ENCODE measurements at regions not wholly inside any gene's neighbourhood (a gene's known extent, or its start where the extent isn't known, plus 50 kb on each side); places are given as distances from the start of the nearest gene placed in this dataset.

DNA sequence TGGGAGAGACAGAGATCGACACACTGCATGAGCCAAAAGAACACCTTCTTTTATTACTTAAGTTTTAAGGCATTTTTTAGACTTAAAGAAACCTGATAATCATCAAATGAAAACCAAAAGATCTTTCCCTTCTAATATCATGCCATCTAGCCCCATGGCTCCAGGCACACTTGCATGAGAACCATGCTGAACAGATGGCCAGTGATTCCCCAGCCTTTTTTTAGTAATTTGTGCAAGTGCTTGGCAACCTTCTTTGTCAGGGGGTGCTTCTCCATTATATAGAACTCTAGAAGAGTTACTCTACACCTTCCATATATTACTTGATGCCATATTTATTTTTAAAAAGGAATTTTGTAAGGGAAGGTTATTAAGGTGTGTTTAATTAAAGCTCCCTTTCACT, 182.2 kb upstream of the TEX13C start:
- 100% methylated on average over 1 of the region's 1 CpG; no CpG with 5 or more reads in 1 of the 2 experiments for WGBS, 2 experiments (ENCODE audit: extremely low coverage in 1 of 2, insufficient coverage in 1 of 2, insufficient read length in 1 of 2, insufficient replicate concordance in 2 of 2, low coverage in 1 of 2, low lambda C conversion rate in 2 of 2, missing lambda C conversion rate in 1 of 2)
- CTCF ChIA-PET (ENCODE audit: partially characterized antibody) = no interaction called here

More for the DNA sequence above, 182.2 kb upstream of the TEX13C start:
- Histone ChIP-seq H3K9me3 (ENCODE audit: insufficient read depth in 2 of 2, low read depth in 1 of 2, low read length in 1 of 2) (no peaks in the 10 kb centered on the region), H2BK12ac (ENCODE audit: low read depth, low read length) (no peak overlapping the region), H3K18ac (ENCODE audit: extremely low read depth, low read length) (no peak overlapping the region), H3K27ac (ENCODE audit: low read depth, low read length) (no peak overlapping the region), H2AK5ac (ENCODE audit: low read depth, low read length) (no peak overlapping the region), H3K79me2 (ENCODE audit: control insufficient read depth in 1 of 2, insufficient read depth in 2 of 2, low read length in 2 of 2) (no peaks in the 10 kb centered on the region), H2BK15ac (ENCODE audit: low read length) (no peak overlapping the region), H4K91ac (replicated peaks; ENCODE audit: insufficient read length, low read length) (no peak overlapping the region), H3K56ac (replicated peaks; ENCODE audit: insufficient read length, low read depth, low read length) (no peak overlapping the region), H3K27me3 (replicated peaks in 1 of 4; ENCODE audit: control insufficient read depth in 3 of 4, extremely low read depth in 1 of 4, insufficient read depth in 3 of 4, low read length in 3 of 4) (no peaks in the 10 kb centered on the region), H2AFZ (ENCODE audit: low read length) (no peak overlapping the region), H2BK20ac (ENCODE audit: low read length) (no peak overlapping the region), H4K8ac (ENCODE audit: extremely low read depth, insufficient read depth, low read length) (no peak overlapping the region), H3K79me1 (ENCODE audit: low read depth, low read length) (no peaks in the 10 kb centered on the region), H3K14ac (ENCODE audit: insufficient read length) (no peak overlapping the region), H4K5ac (ENCODE audit: insufficient read length, low read depth, low read length) (no peak overlapping the region), H3K4ac (replicated peaks; ENCODE audit: insufficient read length, low read depth, low read length) (no peak overlapping the region), H2BK120ac (replicated peaks; ENCODE audit: low read depth, low read length) (no peak overlapping the region), H3K23me2 (ENCODE audit: low read depth, low read length) (no peaks in the 10 kb centered on the region), H3K23ac (ENCODE audit: insufficient read length) (no peak overlapping the region), H2BK5ac (ENCODE audit: low read depth, low read length) (no peak overlapping the region), H3K4me3 (ENCODE audit: extremely low read depth in 1 of 4, insufficient read depth in 2 of 4, low read depth in 3 of 4, low read length in 4 of 4) (no peak overlapping the region), H3K36me3 (ENCODE audit: control insufficient read depth in 2 of 4, insufficient read depth in 4 of 4, low read length in 3 of 4) (no peaks in the 10 kb centered on the region), H3K4me2 (ENCODE audit: insufficient read depth in 1 of 2, low read depth in 2 of 2, low read length in 2 of 2) (no peak overlapping the region), H3K9ac (replicated peaks in 1 of 4; ENCODE audit: extremely low read depth in 1 of 4, low read depth in 3 of 4, low read length in 3 of 4) (no peak overlapping the region), H3K4me1 (replicated peaks in 1 of 4; ENCODE audit: control insufficient read depth in 3 of 4, insufficient read depth in 4 of 4, low read length in 3 of 4) (no peaks in the 10 kb centered on the region), H4K20me1 (replicated peaks in 1 of 2; ENCODE audit: control insufficient read depth in 1 of 2, insufficient read depth in 2 of 2, low read length in 2 of 2) (no peaks in the 10 kb centered on the region)
- no peak for FAIRE-seq
- TF ChIP-seq RNF2 (IDR thresholded peaks at IDR 0.05; ENCODE audit: borderline replicate concordance, low read depth, low read length, missing control alignments, poor library complexity, severe bottlenecking) (no peak), YY1 (IDR thresholded peaks at IDR 0.05; ENCODE audit: low read depth, low read length) (no peak), BACH1 (IDR thresholded peaks at IDR 0.05; ENCODE audit: low read length) (no peak), GABPA (IDR thresholded peaks at IDR 0.05; ENCODE audit: borderline replicate concordance, insufficient read depth, low read length) (no peak)
- POLR2A ChIA-PET (ENCODE audit: partially characterized antibody) = no interaction called here
- DNase-seq (ENCODE audit: low read depth in 1 of 2, low spot score in 2 of 2) = no peak

All from H1 (cell line).